IMR-90 (cell line): ENCODE measurements at regions not wholly inside any gene's neighbourhood (a gene's known extent, or its start where the extent isn't known, plus 50 kb on each side); places are given as distances from the start of the nearest gene placed in this dataset.

ENCODE experiments used
- ATAC-seq: fragments of 200-7000 bp; cut with Tn5 transposase; 2 replicates; pipeline ENCODE4 v1.9.1; 2020; ENCODE audit warnings: low read depth, mild to moderate bottlenecking, moderate library complexity
- BruUV-seq: library from RNA; stranded (reverse); fragments of 400-500 nt; replicated peaks from 2 replicates; lab custom pipeline; 2021; lab: Mats Ljungman, UMichigan
- CTCF ChIA-PET: fragments of 300-600 bp; formaldehyde crosslinking; extraction: SDS; loops from one replicate; lab custom pipeline; 2021; ENCODE audit warnings: antibody characterized with exemption; lab: Yijun Ruan, JAX
- POLR2A ChIA-PET: fragments of 300-600 bp; sonication (Branson Sonifier 250); formaldehyde crosslinking; loops from one replicate; lab custom pipeline; 2022; ENCODE audit warnings: antibody characterized with exemption; ENCODE audit not compliant: unreplicated experiment; lab: Charles Lee
- DNase-seq: peaks from one replicate; pipeline ENCODE4 v3.0.0; 2013
- H2AFZ ChIP-seq: replicated peaks from 2 replicates; pipeline ENCODE3; 2013; ENCODE audit warnings: low read length, mild to moderate bottlenecking; ENCODE audit not compliant: poor library complexity
- H2AK5ac ChIP-seq: 2 replicates; pipeline ENCODE4 v1.6.1; 2013; ENCODE audit warnings: low read depth, low read length, inconsistent platforms
- H2AK9ac ChIP-seq: replicated peaks from 2 replicates; pipeline ENCODE3; 2013; ENCODE audit warnings: mild to moderate bottlenecking, low read depth, low read length, moderate library complexity; ENCODE audit not compliant: poor library complexity
- H2BK120ac ChIP-seq: 2 replicates; pipeline ENCODE4 v1.6.1; 2013; ENCODE audit warnings: low read depth, low read length, inconsistent platforms
- H2BK15ac ChIP-seq: 3 replicates; pipeline ENCODE4 v1.6.1; 2013; ENCODE audit warnings: low read depth, low read length, inconsistent platforms
- H2BK20ac ChIP-seq: 2 replicates; pipeline ENCODE4 v1.6.1; 2013; ENCODE audit warnings: low read depth, mild to moderate bottlenecking, inconsistent platforms, low read length, moderate library complexity
- H2BK5ac ChIP-seq: 2 replicates; pipeline ENCODE4 v1.6.1; 2013; ENCODE audit warnings: mild to moderate bottlenecking, low read depth, low read length, inconsistent platforms; ENCODE audit not compliant: poor library complexity, severe bottlenecking
- H3K14ac ChIP-seq: replicated peaks from 2 replicates; pipeline ENCODE4 v1.6.1; 2013; ENCODE audit warnings: low read depth, low read length, inconsistent platforms
- H3K18ac ChIP-seq: 2 replicates; pipeline ENCODE4 v1.6.1; 2013; ENCODE audit warnings: low read depth, low read length, control low read depth
- H3K23ac ChIP-seq: 2 replicates; pipeline ENCODE4 v1.6.1; 2013; ENCODE audit warnings: low read depth, low read length, inconsistent platforms
- H3K27ac ChIP-seq: 2 replicates; pipeline ENCODE4 v1.5.1; 2013; ENCODE audit warnings: mild to moderate bottlenecking, control low read depth, low read length; ENCODE audit not compliant: insufficient read depth
- H3K27me3 ChIP-seq: 2 replicates; pipeline ENCODE4 v1.6.1; 2013; ENCODE audit warnings: low read length; ENCODE audit not compliant: control insufficient read depth, insufficient read depth
- H3K36me3 ChIP-seq: 2 replicates; pipeline ENCODE4 v1.6.1; 2013; ENCODE audit warnings: low read length, mixed read lengths; ENCODE audit not compliant: control insufficient read depth, insufficient read depth
- H3K4ac ChIP-seq: 2 replicates; pipeline ENCODE4 v1.6.1; 2013; ENCODE audit warnings: low read depth, low read length, inconsistent platforms
- H3K4me1 ChIP-seq: 2 replicates; pipeline ENCODE4 v1.6.1; 2013; ENCODE audit warnings: low read length, mixed read lengths; ENCODE audit not compliant: control insufficient read depth, insufficient read depth
- H3K4me2 ChIP-seq: 2 replicates; pipeline ENCODE4 v1.6.1; 2013; ENCODE audit warnings: low read depth, mild to moderate bottlenecking, control low read depth, low read length, moderate library complexity
- H3K4me3 ChIP-seq: 2 replicates; pipeline ENCODE4 v1.5.1; 2013; ENCODE audit warnings: low read depth, mild to moderate bottlenecking, control low read depth, low read length, moderate library complexity; ENCODE audit not compliant: insufficient read depth
- H3K56ac ChIP-seq: 2 replicates; pipeline ENCODE4 v1.6.1; 2013; ENCODE audit warnings: low read length, inconsistent platforms; ENCODE audit not compliant: insufficient read depth; ENCODE audit errors: extremely low read depth
- H3K79me1 ChIP-seq, 2 experiments: 2 replicates each; pipeline ENCODE4 v1.6.1; 2013; ENCODE audit warnings: low read length in 2 of 2, inconsistent platforms in 1 of 2, low read depth in 1 of 2
- H3K9ac ChIP-seq: 2 replicates; pipeline ENCODE4 v1.6.1; 2013; ENCODE audit warnings: low read depth, low read length, control low read depth
- H3K9me1 ChIP-seq: 2 replicates; pipeline ENCODE4 v1.6.1; 2013; ENCODE audit warnings: low read length, inconsistent platforms; ENCODE audit not compliant: insufficient read depth
- H3K9me3 ChIP-seq: 2 replicates; pipeline ENCODE4 v1.6.1; 2013; ENCODE audit warnings: low read length; ENCODE audit not compliant: control insufficient read depth, insufficient read depth
- H4K20me1 ChIP-seq: 2 replicates; pipeline ENCODE4 v1.6.1; 2013; ENCODE audit warnings: low read length, inconsistent platforms; ENCODE audit not compliant: insufficient read depth
- H4K5ac ChIP-seq: 2 replicates; pipeline ENCODE4 v1.6.1; 2013; ENCODE audit warnings: mild to moderate bottlenecking, low read depth, low read length, control low read depth
- H4K8ac ChIP-seq, 2 experiments: 2 replicates each; pipeline ENCODE4 v1.6.1; 2013; ENCODE audit warnings: low read depth in 2 of 2, low read length in 2 of 2, control low read depth in 1 of 2, inconsistent platforms in 1 of 2
- H4K91ac ChIP-seq: 2 replicates; pipeline ENCODE4 v1.6.1; 2013; ENCODE audit warnings: low read depth, low read length, inconsistent platforms; ENCODE audit not compliant: insufficient read depth
- BHLHE40 ChIP-seq: fragments of 150-350 bp; IDR thresholded peaks from 2 replicates; pipeline ENCODE4 v1.6.1; 2016; ENCODE audit warnings: mild to moderate bottlenecking, low read depth, low read length
- CEBPB ChIP-seq: IDR thresholded peaks from 2 replicates; pipeline ENCODE4 v1.6.1; 2012; ENCODE audit warnings: low read depth, low read length, improper control_type of control experiment
- CHD1 ChIP-seq: IDR thresholded peaks from 2 replicates; pipeline ENCODE4 v1.6.1; 2012; ENCODE audit warnings: low read depth, low read length, improper control_type of control experiment
- CTCF ChIP-seq: conservative IDR thresholded peaks from 2 replicates; pipeline ENCODE4 v1.5.1; 2012; ENCODE audit warnings: mild to moderate bottlenecking, low read depth, low read length, improper control_type of control experiment
- ELK1 ChIP-seq: fragments of 150-350 bp; IDR thresholded peaks from 2 replicates; pipeline ENCODE4 v1.6.1; 2016; ENCODE audit warnings: low read depth, mild to moderate bottlenecking, low read length, moderate library complexity, borderline replicate concordance
- FOS ChIP-seq: fragments of 150-350 bp; IDR thresholded peaks from 2 replicates; pipeline ENCODE4 v1.6.1; 2016; ENCODE audit warnings: low read depth, low read length
- MAFK ChIP-seq: IDR thresholded peaks from 2 replicates; pipeline ENCODE4 v1.6.1; 2012; ENCODE audit warnings: low read depth, low read length, improper control_type of control experiment
- MAZ ChIP-seq: IDR thresholded peaks from 2 replicates; pipeline ENCODE4 v1.6.1; 2012; ENCODE audit warnings: low read depth, mild to moderate bottlenecking, low read length, improper control_type of control experiment, moderate library complexity, borderline replicate concordance
- MXI1 ChIP-seq: IDR thresholded peaks from 2 replicates; pipeline ENCODE4 v1.6.1; 2012; ENCODE audit warnings: low read depth, mild to moderate bottlenecking, low read length, moderate library complexity, borderline replicate concordance
- NFE2L2 ChIP-seq: fragments of 150-350 bp; IDR thresholded peaks from 2 replicates; pipeline ENCODE4 v1.6.1; 2016; ENCODE audit warnings: low read depth, mild to moderate bottlenecking, low read length
- POLR2A ChIP-seq: IDR thresholded peaks from 2 replicates; pipeline ENCODE4 v1.6.1; 2012; ENCODE audit warnings: mild to moderate bottlenecking, low read depth, low read length
- RAD21 ChIP-seq: IDR thresholded peaks from 2 replicates; pipeline ENCODE4 v1.6.1; 2012; ENCODE audit warnings: low read length, improper control_type of control experiment
- RCOR1 ChIP-seq: IDR thresholded peaks from 2 replicates; pipeline ENCODE4 v1.6.1; 2012; ENCODE audit warnings: mild to moderate bottlenecking, low read length, improper control_type of control experiment; ENCODE audit not compliant: insufficient replicate concordance
- RFX5 ChIP-seq: IDR thresholded peaks from 2 replicates; pipeline ENCODE4 v1.8.0; 2012; ENCODE audit warnings: low read depth, mild to moderate bottlenecking, low read length, moderate library complexity
- SMC3 ChIP-seq: fragments of 150-350 bp; IDR thresholded peaks from 2 replicates; pipeline ENCODE4 v1.6.1; 2016; ENCODE audit warnings: low read depth, mild to moderate bottlenecking, antibody characterized with exemption, low read length, moderate library complexity
- USF2 ChIP-seq: fragments of 150-350 bp; IDR thresholded peaks from 2 replicates; pipeline ENCODE4 v1.6.1; 2017; ENCODE audit warnings: mild to moderate bottlenecking, antibody characterized with exemption, low read length, low read depth
- WGBS, 2 experiments: methylation state at CpG; one replicate each; pipeline versions ENCODE4 v1.1.5 to v1.1.7; 2013; ENCODE audit warnings: missing lambda C conversion rate in 2 of 2; ENCODE audit not compliant: insufficient read length in 1 of 2; ENCODE audit errors: extremely low coverage in 2 of 2; 5-methylcytosine and 5-hydroxymethylcytosine counted together
- dilution Hi-C: fragments of 300-500 bp; cut with HindIII; formaldehyde crosslinking; loops from one replicate; pipeline ENCODE4 v1.14.3; 2018; ENCODE audit warnings: low sequenced_read_pairs; ENCODE audit not compliant: unreplicated experiment
- in situ Hi-C: fragments of 300-500 bp; cut with MboI; formaldehyde crosslinking; loops from 3 replicates; pipeline ENCODE4 v1.14.3; 2019; ENCODE audit warnings: low sequenced_read_pairs, inconsistent platforms, mixed read lengths
- intact Hi-C: fragments of 100-400 bp; cut with micrococcal nuclease; formaldehyde crosslinking; loops from 2 replicates; pipeline ENCODE4 v1.10.0; 2022

GRCh38 chr18:78531637-78532036, 448.0 kb upstream of the SALL3 start:
- intact Hi-C loops: no loop called here
- H3K23ac ChIP-seq: no peak overlapping the region
- POLR2A ChIA-PET: no interaction called here
- in situ Hi-C loops: no loop called here
- no peak overlapping the region for H2AK9ac ChIP-seq
- no peak overlapping the region for H2AFZ ChIP-seq
- H2BK5ac ChIP-seq: no peak overlapping the region
- no peaks in the 10 kb centered on the region for H3K36me3 ChIP-seq
- no peak for ATAC-seq
- no peak overlapping the region for H3K56ac ChIP-seq
- WGBS, 2 experiments: 74% methylated on average over 9 of the region's 11 CpGs; no CpG with 5 or more reads in 1 of the 2 experiments
- no peak for DNase-seq
- no peaks in the 10 kb centered on the region for H3K9me1 ChIP-seq
- BruUV-seq: no TSS peak
- no peaks in the 10 kb centered on the region for H3K79me1 ChIP-seq
- H2AK5ac ChIP-seq: no peak overlapping the region
- no peak overlapping the region for H3K4me2 ChIP-seq
- H2BK120ac ChIP-seq: no peak overlapping the region
- dilution Hi-C loops: no loop called here
- H4K5ac ChIP-seq: no peak overlapping the region
- H3K9ac ChIP-seq: no peak overlapping the region
- H3K14ac ChIP-seq: no peak overlapping the region
- H3K9me3 ChIP-seq: peaks cover 26% of the 10 kb centered on the region
- H3K4me1 ChIP-seq: no peaks in the 10 kb centered on the region
- no peaks in the 10 kb centered on the region for H3K27me3 ChIP-seq
- TF ChIP-seq BHLHE40 (no peak), CTCF (no peak), POLR2A (no peak), NFE2L2 (no peak), MXI1 (no peak), ELK1 (no peak), CHD1 (no peak), CEBPB (no peak), SMC3 (no peak), RFX5 (no peak), RCOR1 (no peak), MAFK (no peak), RAD21 (no peak), USF2 (no peak), FOS (no peak), MAZ (no peak)
- H4K91ac ChIP-seq: no peak overlapping the region
- H3K4ac ChIP-seq: no peak overlapping the region
- no peak overlapping the region for H3K4me3 ChIP-seq
- H3K18ac ChIP-seq: no peak overlapping the region
- CTCF ChIA-PET: no interaction called here
- no peak overlapping the region for H2BK15ac ChIP-seq
- H4K20me1 ChIP-seq: no peaks in the 10 kb centered on the region
- H2BK20ac ChIP-seq: no peak overlapping the region
- no peak overlapping the region for H3K27ac ChIP-seq
- H4K8ac ChIP-seq: no peak overlapping the region
